ENCODE measurements at regions not wholly inside any gene's neighbourhood (a gene's known extent, or its start where the extent isn't known, plus 50 kb on each side); places are given as distances from the start of the nearest gene placed in this dataset.
A peak's percentile ranks its signal among the peaks of the same experiment; 100 is the strongest.

DNA sequence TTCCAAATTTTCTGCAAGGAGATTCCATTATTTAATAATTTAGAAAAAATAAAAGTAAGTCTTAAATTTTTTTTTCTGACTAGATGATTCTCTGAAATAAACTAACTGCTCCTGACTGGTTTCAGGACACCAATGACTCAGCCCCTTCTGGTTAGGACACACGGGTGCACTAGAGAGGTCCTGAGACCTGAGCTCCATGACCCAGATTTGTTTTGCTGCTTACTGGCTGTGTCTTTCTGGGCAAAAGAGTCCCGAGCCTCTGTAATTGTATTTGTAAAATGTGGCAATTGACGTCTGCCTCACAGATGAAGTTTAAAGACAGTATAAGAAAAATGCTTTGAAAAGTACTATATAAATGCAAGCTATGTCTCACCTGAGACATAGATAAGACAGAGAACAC is 89.1 kb downstream of the SLC24A2 start:
- peak; percentile 3 for DNase-seq (ENCODE audit: unreplicated experiment)
- CTCF ChIA-PET: interaction anchor here (0.6 to 0.7 kb wide), 2 partner anchors 315 to 969 kb away, joined by 3 read pairs; no protein-coding TSS in a partner anchor
- Mint-ChIP-seq H3K36me3 (ENCODE audit: insufficient read depth, unreplicated experiment) (no peaks in the 10 kb centered on the region), H3K27me3 (ENCODE audit: insufficient read depth, unreplicated experiment) (peaks cover 30% of the 10 kb centered on the region), H3K27ac (ENCODE audit: low read depth, unreplicated experiment) (no peak overlapping the region), H3K4me3 (ENCODE audit: unreplicated experiment) (no peak overlapping the region), H3K9me3 (ENCODE audit: unreplicated experiment) (no peaks in the 10 kb centered on the region), H3K4me1 (ENCODE audit: insufficient read depth, unreplicated experiment) (no peaks in the 10 kb centered on the region)
- POLR2A ChIA-PET: no interaction called here
- TF ChIP-seq, protein P1, sequence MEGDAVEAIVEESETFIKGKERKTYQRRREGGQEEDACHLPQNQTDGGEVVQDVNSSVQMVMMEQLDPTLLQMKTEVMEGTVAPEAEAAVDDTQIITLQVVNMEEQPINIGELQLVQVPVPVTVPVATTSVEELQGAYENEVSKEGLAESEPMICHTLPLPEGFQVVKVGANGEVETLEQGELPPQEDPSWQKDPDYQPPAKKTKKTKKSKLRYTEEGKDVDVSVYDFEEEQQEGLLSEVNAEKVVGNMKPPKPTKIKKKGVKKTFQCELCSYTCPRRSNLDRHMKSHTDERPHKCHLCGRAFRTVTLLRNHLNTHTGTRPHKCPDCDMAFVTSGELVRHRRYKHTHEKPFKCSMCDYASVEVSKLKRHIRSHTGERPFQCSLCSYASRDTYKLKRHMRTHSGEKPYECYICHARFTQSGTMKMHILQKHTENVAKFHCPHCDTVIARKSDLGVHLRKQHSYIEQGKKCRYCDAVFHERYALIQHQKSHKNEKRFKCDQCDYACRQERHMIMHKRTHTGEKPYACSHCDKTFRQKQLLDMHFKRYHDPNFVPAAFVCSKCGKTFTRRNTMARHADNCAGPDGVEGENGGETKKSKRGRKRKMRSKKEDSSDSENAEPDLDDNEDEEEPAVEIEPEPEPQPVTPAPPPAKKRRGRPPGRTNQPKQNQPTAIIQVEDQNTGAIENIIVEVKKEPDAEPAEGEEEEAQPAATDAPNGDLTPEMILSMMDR (IDR thresholded peaks at IDR 0.05; ENCODE audit: unreplicated experiment): no peak
- no TSS peak for BruUV-seq (replicated peaks)
- intact Hi-C loops (cut with micrococcal nuclease): no loop called here

GRCh38 chr9:19698960-19699359 is 89.9 kb downstream of the SLC24A2 start:
- H3K4me3 Mint-ChIP-seq (ENCODE audit: unreplicated experiment): no peak overlapping the region
- peaks cover 30% of the 10 kb centered on the region for H3K27me3 Mint-ChIP-seq (ENCODE audit: insufficient read depth, unreplicated experiment)
- H3K4me1 Mint-ChIP-seq (ENCODE audit: insufficient read depth, unreplicated experiment): no peaks in the 10 kb centered on the region
- TF ChIP-seq, protein P1 (IDR thresholded peaks at IDR 0.05; ENCODE audit: unreplicated experiment): no peak
- no peak overlapping the region for H3K27ac Mint-ChIP-seq (ENCODE audit: low read depth, unreplicated experiment)
- BruUV-seq (replicated peaks): no TSS peak
- H3K36me3 Mint-ChIP-seq (ENCODE audit: insufficient read depth, unreplicated experiment): no peaks in the 10 kb centered on the region
- CTCF ChIA-PET: no interaction called here
- DNase-seq (ENCODE audit: unreplicated experiment): no peak
- POLR2A ChIA-PET: no interaction called here
- intact Hi-C loops (cut with micrococcal nuclease): no loop called here
- H3K9me3 Mint-ChIP-seq (ENCODE audit: unreplicated experiment): no peaks in the 10 kb centered on the region

- TF ChIP-seq, protein P1 (IDR thresholded peaks at IDR 0.05; ENCODE audit: unreplicated experiment): no peak
- no peaks in the 10 kb centered on the region for H3K9me3 Mint-ChIP-seq (ENCODE audit: unreplicated experiment)
- intact Hi-C loops (cut with micrococcal nuclease): no loop called here
- BruUV-seq (replicated peaks): no TSS peak
- H3K27me3 Mint-ChIP-seq (ENCODE audit: insufficient read depth, unreplicated experiment): peaks cover 14% of the 10 kb centered on the region
- CTCF ChIA-PET: no interaction called here
- DNase-seq (ENCODE audit: unreplicated experiment): no peak
- H3K4me1 Mint-ChIP-seq (ENCODE audit: insufficient read depth, unreplicated experiment): peaks cover 5% of the 10 kb centered on the region
- H3K36me3 Mint-ChIP-seq (ENCODE audit: insufficient read depth, unreplicated experiment): no peaks in the 10 kb centered on the region
- POLR2A ChIA-PET: no interaction called here
- H3K4me3 Mint-ChIP-seq (ENCODE audit: unreplicated experiment): no peak overlapping the region
- H3K27ac Mint-ChIP-seq (ENCODE audit: low read depth, unreplicated experiment): no peak overlapping the region
Observed at GRCh38 chr9:19694601-19695000, 94.2 kb downstream of the SLC24A2 start.

GRCh38 chr9:19690128-19690527 is 98.7 kb downstream of the SLC24A2 start:
- H3K4me3 Mint-ChIP-seq (ENCODE audit: unreplicated experiment): no peak overlapping the region
- BruUV-seq (replicated peaks): no TSS peak
- intact Hi-C loops (cut with micrococcal nuclease): no loop called here
- H3K27ac Mint-ChIP-seq (ENCODE audit: low read depth, unreplicated experiment): no peak overlapping the region
- TF ChIP-seq, protein P1 (IDR thresholded peaks at IDR 0.05; ENCODE audit: unreplicated experiment): no peak
- peaks cover 5% of the 10 kb centered on the region for H3K4me1 Mint-ChIP-seq (ENCODE audit: insufficient read depth, unreplicated experiment)
- H3K27me3 Mint-ChIP-seq (ENCODE audit: insufficient read depth, unreplicated experiment): no peaks in the 10 kb centered on the region
- no peaks in the 10 kb centered on the region for H3K36me3 Mint-ChIP-seq (ENCODE audit: insufficient read depth, unreplicated experiment)
- H3K9me3 Mint-ChIP-seq (ENCODE audit: unreplicated experiment): peaks cover 17% of the 10 kb centered on the region
- POLR2A ChIA-PET: no interaction called here
- CTCF ChIA-PET: interaction anchor here (0.5 to 1.3 kb wide), 3 partner anchors 26 to 113 kb away, joined by 3 read pairs; no protein-coding TSS in a partner anchor
- DNase-seq (ENCODE audit: unreplicated experiment): no peak
